HEK293T (cell line): ENCODE measurements at regions not wholly inside any gene's neighbourhood (a gene's known extent, or its start where the extent isn't known, plus 50 kb on each side); places are given as distances from the start of the nearest gene placed in this dataset.

Experiments
- ARNT ChIP-seq: fragments of 450-650 bp; IDR thresholded peaks from 2 replicates; pipeline ENCODE4 v1.6.1; 2017; ENCODE audit warnings: mild to moderate bottlenecking
- BHLHE40 ChIP-seq: fragments of 450-650 bp; IDR thresholded peaks from 2 replicates; pipeline ENCODE4 v1.6.1; 2016; ENCODE audit warnings: mild to moderate bottlenecking, moderate library complexity, borderline replicate concordance
- CTBP1 ChIP-seq: fragments of 450-650 bp; IDR thresholded peaks from 2 replicates; pipeline ENCODE4 v1.6.1; 2016; ENCODE audit warnings: borderline replicate concordance
- FOXA1 ChIP-seq: fragments of 450-650 bp; IDR thresholded peaks from 2 replicates; pipeline ENCODE4 v1.6.1; 2016; ENCODE audit warnings: mild to moderate bottlenecking
- FOXK2 ChIP-seq: fragments of 450-650 bp; IDR thresholded peaks from 2 replicates; pipeline ENCODE4 v1.6.1; 2016; ENCODE audit warnings: mild to moderate bottlenecking
- TARDBP ChIP-seq: fragments of 450-650 bp; IDR thresholded peaks from 2 replicates; pipeline ENCODE4 v1.6.1; 2016

GRCh38 chr11:121711236-121711635 is 258.5 kb upstream of the SORL1-AS1 start:
- TF ChIP-seq ARNT (no peak), FOXA1 (no peak), TARDBP (no peak), CTBP1 (no peak), BHLHE40 (no peak), FOXK2 (no peak)
